ENCODE measurements at regions not wholly inside any gene's neighbourhood (a gene's known extent, or its start where the extent isn't known, plus 50 kb on each side); places are given as distances from the start of the nearest gene placed in this dataset.

GRCh38 chr16:85402910-85403692 is 210.0 kb upstream of the GSE1 start:
- ATAC-seq (ENCODE audit: insufficient read depth, low FRiP score) (no peak), DNase-seq (peak; percentile 68 to 83 (median 70))
- H3K27me3 ChIP-seq (ENCODE audit: control insufficient read depth in 3 of 3, insufficient read depth in 3 of 3, low read length in 2 of 3), result no peaks in the 10 kb centered on the region
- no peak overlapping the region for H3K27ac ChIP-seq (ENCODE audit: low read depth in 1 of 2, low read length in 1 of 2)
- WGBS, 2 donors, result 48 to 52% methylated on average over 19 of the region's 19 CpGs
- TF ChIP-seq, protein P1, sequence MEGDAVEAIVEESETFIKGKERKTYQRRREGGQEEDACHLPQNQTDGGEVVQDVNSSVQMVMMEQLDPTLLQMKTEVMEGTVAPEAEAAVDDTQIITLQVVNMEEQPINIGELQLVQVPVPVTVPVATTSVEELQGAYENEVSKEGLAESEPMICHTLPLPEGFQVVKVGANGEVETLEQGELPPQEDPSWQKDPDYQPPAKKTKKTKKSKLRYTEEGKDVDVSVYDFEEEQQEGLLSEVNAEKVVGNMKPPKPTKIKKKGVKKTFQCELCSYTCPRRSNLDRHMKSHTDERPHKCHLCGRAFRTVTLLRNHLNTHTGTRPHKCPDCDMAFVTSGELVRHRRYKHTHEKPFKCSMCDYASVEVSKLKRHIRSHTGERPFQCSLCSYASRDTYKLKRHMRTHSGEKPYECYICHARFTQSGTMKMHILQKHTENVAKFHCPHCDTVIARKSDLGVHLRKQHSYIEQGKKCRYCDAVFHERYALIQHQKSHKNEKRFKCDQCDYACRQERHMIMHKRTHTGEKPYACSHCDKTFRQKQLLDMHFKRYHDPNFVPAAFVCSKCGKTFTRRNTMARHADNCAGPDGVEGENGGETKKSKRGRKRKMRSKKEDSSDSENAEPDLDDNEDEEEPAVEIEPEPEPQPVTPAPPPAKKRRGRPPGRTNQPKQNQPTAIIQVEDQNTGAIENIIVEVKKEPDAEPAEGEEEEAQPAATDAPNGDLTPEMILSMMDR (IDR thresholded peaks at IDR 0.05; ENCODE audit: control extremely low read depth, extremely low read depth), result no peak
- H3K9ac ChIP-seq (ENCODE audit: insufficient read depth in 1 of 2, low read length in 2 of 2), result no peak overlapping the region
- H3K4me1 ChIP-seq (ENCODE audit: control insufficient read depth in 5 of 5, insufficient read depth in 5 of 5, low read length in 5 of 5), result peaks cover 0 to 8% (median 0%) of the 10 kb centered on the region in 5 donors
- H3K9me3 ChIP-seq (ENCODE audit: control insufficient read depth in 4 of 4, insufficient read depth in 3 of 4, low read length in 3 of 4), result no peaks in the 10 kb centered on the region
- no peak overlapping the region for H3K4me3 ChIP-seq
- H3K36me3 ChIP-seq (ENCODE audit: control insufficient read depth in 4 of 4, insufficient read depth in 4 of 4, low read length in 4 of 4), result no peaks in the 10 kb centered on the region

- no peak for ATAC-seq (ENCODE audit: insufficient read depth, low FRiP score)
- Histone ChIP-seq H3K27me3 (ENCODE audit: control insufficient read depth in 3 of 3, insufficient read depth in 3 of 3, low read length in 2 of 3) (no peaks in the 10 kb centered on the region), H3K4me3 (no peak overlapping the region), H3K36me3 (ENCODE audit: control insufficient read depth in 4 of 4, insufficient read depth in 4 of 4, low read length in 4 of 4) (no peaks in the 10 kb centered on the region), H3K9ac (ENCODE audit: insufficient read depth in 1 of 2, low read length in 2 of 2) (no peak overlapping the region), H3K27ac (ENCODE audit: low read depth in 1 of 2, low read length in 1 of 2) (no peak overlapping the region), H3K4me1 (ENCODE audit: control insufficient read depth in 5 of 5, insufficient read depth in 5 of 5, low read length in 5 of 5) (peaks cover 0 to 8% (median 0%) of the 10 kb centered on the region in 5 donors), H3K9me3 (ENCODE audit: control insufficient read depth in 4 of 4, insufficient read depth in 3 of 4, low read length in 3 of 4) (no peaks in the 10 kb centered on the region)
- TF ChIP-seq, protein P1 (IDR thresholded peaks at IDR 0.05; ENCODE audit: control extremely low read depth, extremely low read depth), result no peak
- DNase-seq, result no peak
- WGBS, 2 donors, result 92 to 94% methylated on average over 6 of the region's 6 CpGs
Measured at GRCh38 chr16:85403693-85404092, 209.4 kb upstream of the GSE1 start.

GRCh38 chr16:85412911-85413520 is 200.1 kb upstream of the GSE1 start:
- ATAC-seq (ENCODE audit: insufficient read depth, low FRiP score) (no peak), DNase-seq (no peak)
- TF ChIP-seq, protein P1 (IDR thresholded peaks at IDR 0.05; ENCODE audit: control extremely low read depth, extremely low read depth), result no peak
- no peaks in the 10 kb centered on the region for H3K27me3 ChIP-seq (ENCODE audit: control insufficient read depth in 3 of 3, insufficient read depth in 3 of 3, low read length in 2 of 3)
- 94 to 96% methylated on average over 24 to 25 of the region's 25 CpGs for WGBS, 2 donors
- no peak overlapping the region for H3K9ac ChIP-seq (ENCODE audit: insufficient read depth in 1 of 2, low read length in 2 of 2)
- no peak overlapping the region for H3K27ac ChIP-seq (ENCODE audit: low read depth in 1 of 2, low read length in 1 of 2)
- H3K36me3 ChIP-seq (ENCODE audit: control insufficient read depth in 4 of 4, insufficient read depth in 4 of 4, low read length in 4 of 4), result peaks cover 0 to 3% (median 0%) of the 10 kb centered on the region in 4 donors
- H3K4me1 ChIP-seq (ENCODE audit: control insufficient read depth in 5 of 5, insufficient read depth in 5 of 5, low read length in 5 of 5), result peaks cover 0 to 21% (median 3%) of the 10 kb centered on the region in 5 donors
- H3K4me3 ChIP-seq, result no peak overlapping the region
- H3K9me3 ChIP-seq (ENCODE audit: control insufficient read depth in 4 of 4, insufficient read depth in 3 of 4, low read length in 3 of 4), result no peaks in the 10 kb centered on the region
